ENCODE measurements at regions not wholly inside any gene's neighbourhood (a gene's known extent, or its start where the extent isn't known, plus 50 kb on each side); places are given as distances from the start of the nearest gene placed in this dataset.

- TF ChIP-seq USF1 (IDR thresholded peaks at IDR 0.05) (no peak), REST (IDR thresholded peaks at IDR 0.05; ENCODE audit: low read depth) (no peak), ZBTB7A (IDR thresholded peaks at IDR 0.05; ENCODE audit: low read depth) (no peak), MAX (IDR thresholded peaks at IDR 0.05) (no peak), NFIC (IDR thresholded peaks at IDR 0.05) (no peak), YY1 (IDR thresholded peaks at IDR 0.05; ENCODE audit: low read depth) (no peak), RAD21 (IDR thresholded peaks at IDR 0.05; ENCODE audit: low read depth) (no peak), CEBPB (IDR thresholded peaks at IDR 0.05) (no peak), EP300 (IDR thresholded peaks at IDR 0.05; ENCODE audit: borderline replicate concordance) (no peak), EGR1 (IDR thresholded peaks at IDR 0.05) (no peak), TEAD4 (IDR thresholded peaks at IDR 0.05) (no peak)
Observed at GRCh38 chr12:28104903-28105864, 85.1 kb upstream of the CCDC91 start.

All from Ishikawa (cell line).